Heart left ventricle (tissue), 16 donors: ENCODE measurements at regions not wholly inside any gene's neighbourhood (a gene's known extent, or its start where the extent isn't known, plus 50 kb on each side); places are given as distances from the start of the nearest gene placed in this dataset.

ENCODE experiments used
- ATAC-seq, 4 donors: fragments of 200-7000 bp; cut with Tn5 transposase; one replicate each; pipeline ENCODE4 v1.9.1; 2020 to 2022; ENCODE audit warnings: moderate library complexity in 4 of 4, mild to moderate bottlenecking in 3 of 4, moderate number of reproducible peaks in 1 of 4
- DNase-seq, 5 donors: peaks; one replicate each; pipeline ENCODE4 v3.0.0-alpha.2; 2020
- H3K27ac ChIP-seq, 12 donors: fragments of 200-600 bp; sonication (generic) in 4 of 12; one replicate each; pipeline versions ENCODE4 v1.5.0 to v1.8.0; 2016 to 2022; ENCODE audit warnings: mild to moderate bottlenecking in 2 of 12
- H3K27me3 ChIP-seq, 9 donors: fragments of 200-600 bp; sonication (generic) in 2 of 9; one replicate each; pipeline versions ENCODE4 v1.5.1 to v1.8.0; 2016 to 2022; ENCODE audit warnings: mild to moderate bottlenecking in 3 of 9
- H3K36me3 ChIP-seq, 9 donors: fragments of 200-600 bp; sonication (generic) in 2 of 9; one replicate each; pipeline versions ENCODE4 v1.5.0 to v1.8.0; 2018 to 2022; ENCODE audit warnings: mild to moderate bottlenecking in 2 of 9
- H3K4me1 ChIP-seq, 12 donors: fragments of 200-600 bp; sonication (generic) in 4 of 12; one replicate each; pipeline versions ENCODE4 v1.5.0 to v1.8.0; 2016 to 2022; ENCODE audit warnings: mild to moderate bottlenecking in 3 of 12
- H3K4me3 ChIP-seq, 12 donors: fragments of 200-600 bp; sonication (generic) in 4 of 12; one replicate each; pipeline versions ENCODE4 v1.5.0 to v1.8.0; 2017 to 2022; ENCODE audit warnings: mild to moderate bottlenecking in 9 of 12, moderate library complexity in 4 of 12
- H3K9me3 ChIP-seq, 12 donors: fragments of 200-600 bp; sonication (generic) in 4 of 12; one replicate each; pipeline versions ENCODE4 v1.5.0 to v1.8.0; 2016 to 2022; ENCODE audit warnings: mild to moderate bottlenecking in 1 of 12
- POLR2A ChIP-seq, 2 donors: fragments of 450-650 bp; IDR thresholded peaks; one replicate each; pipeline ENCODE4 v1.6.1; 2017; ENCODE audit warnings: antibody characterized with exemption in 2 of 2, mild to moderate bottlenecking in 2 of 2, moderate library complexity in 2 of 2
- WGBS, 4 donors: extraction: QIAGEN DNeasy Blood & Tissue Kit in 2 of 4; methylation state at CpG; one replicate each; pipeline versions ENCODE4 v1.1.5 to v1.1.7; 2013 to 2018; 5-methylcytosine and 5-hydroxymethylcytosine counted together
- intact Hi-C, 10 donors: fragments of 100-400 bp; cut with DNase I; formaldehyde crosslinking; loops; one replicate each; pipeline versions ENCODE4 v1.11.1 to v1.14.2; 2022
- TF ChIP-seq, protein P1 (sequence below), 12 donors: fragments of 200-600 bp; sonication (generic) in 4 of 12; IDR thresholded peaks; one replicate each; pipeline versions ENCODE4 v1.5.0 to v1.8.0; 2018 to 2022; ENCODE audit warnings: antibody characterized with exemption in 12 of 12, mild to moderate bottlenecking in 5 of 12
- donor health status: ischemic (EF 13 %, LVEDD 7.1; RV severe dilation, severe dysfunction).
- donor health status: healthy with polysubstance abuse.
- donor health status: DM: no; HTN: yes; CAD: no.
- donor health status: DM: no; HTN: no; CAD: no.
- donor health status: ischemic (EF 25% LVEDD 6.9; RV normal size, moderate dysfunction).
- donor health status: ischemic (EF 25% LVEDD 5.7; RV mildly dilated, moderate dysfunction).
- donor health status: healthy.
- donor health status: DM: yes; HTN: yes; CAD: no.
- donor health status: ischemic (EF 35%, LVEDD 5.7; RV mildly dilated, moderate dysfunction).
- donor health status: nonischemic (EF 11% LVEDD 7.7; RV severe dilation, severe dysfunction).
- donor health status: DM: yes; HTN: yes; CAD: no.
- donor health status: PGD.
- donor health status: ischemic (EF 29% LVEDD 5.4; RV normal size, mild dysfunction).
- donor health status: nonischemic (EF 23%, LVEDD 6.1; RV moderate dilation, normal function).

DNA sequence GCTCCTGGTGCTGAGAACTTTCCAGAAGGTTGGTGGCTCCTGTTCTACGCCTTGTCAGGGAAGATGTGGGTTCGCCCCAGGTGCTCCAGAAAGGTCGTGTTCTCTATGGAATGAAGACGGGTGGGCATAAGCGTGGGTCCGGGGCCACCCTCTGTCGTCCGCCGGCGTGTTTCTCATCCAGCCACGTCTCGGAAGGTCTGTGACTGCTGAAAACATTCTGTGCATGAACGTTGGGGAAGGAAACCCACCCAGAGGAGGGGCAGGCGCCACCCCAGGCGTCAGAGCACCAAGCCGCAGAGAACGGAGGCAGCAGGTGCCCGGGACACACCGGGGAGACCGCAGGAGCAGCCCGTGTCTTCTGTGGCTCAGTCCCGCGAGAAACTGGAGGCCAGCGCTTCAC is 118.2 kb downstream of the RTP5 start:
- no peak for DNase-seq
- intact Hi-C loops = no loop called here
- TF ChIP-seq POLR2A (IDR thresholded peaks at IDR 0.05) = no peak
- TF ChIP-seq, protein P1, sequence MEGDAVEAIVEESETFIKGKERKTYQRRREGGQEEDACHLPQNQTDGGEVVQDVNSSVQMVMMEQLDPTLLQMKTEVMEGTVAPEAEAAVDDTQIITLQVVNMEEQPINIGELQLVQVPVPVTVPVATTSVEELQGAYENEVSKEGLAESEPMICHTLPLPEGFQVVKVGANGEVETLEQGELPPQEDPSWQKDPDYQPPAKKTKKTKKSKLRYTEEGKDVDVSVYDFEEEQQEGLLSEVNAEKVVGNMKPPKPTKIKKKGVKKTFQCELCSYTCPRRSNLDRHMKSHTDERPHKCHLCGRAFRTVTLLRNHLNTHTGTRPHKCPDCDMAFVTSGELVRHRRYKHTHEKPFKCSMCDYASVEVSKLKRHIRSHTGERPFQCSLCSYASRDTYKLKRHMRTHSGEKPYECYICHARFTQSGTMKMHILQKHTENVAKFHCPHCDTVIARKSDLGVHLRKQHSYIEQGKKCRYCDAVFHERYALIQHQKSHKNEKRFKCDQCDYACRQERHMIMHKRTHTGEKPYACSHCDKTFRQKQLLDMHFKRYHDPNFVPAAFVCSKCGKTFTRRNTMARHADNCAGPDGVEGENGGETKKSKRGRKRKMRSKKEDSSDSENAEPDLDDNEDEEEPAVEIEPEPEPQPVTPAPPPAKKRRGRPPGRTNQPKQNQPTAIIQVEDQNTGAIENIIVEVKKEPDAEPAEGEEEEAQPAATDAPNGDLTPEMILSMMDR (IDR thresholded peaks at IDR 0.05) = no peak
- WGBS, 4 donors = 85 to 92% (median 88%) methylated on average over 24 of the region's 24 CpGs
- Histone ChIP-seq H3K4me3 (no peak overlapping the region), H3K36me3 (no peaks in the 10 kb centered on the region), H3K27ac (no peak overlapping the region), H3K9me3 (no peaks in the 10 kb centered on the region), H3K4me1 (no peaks in the 10 kb centered on the region), H3K27me3 (peaks cover 0 to 2% (median 0%) of the 10 kb centered on the region in 9 donors)
- ATAC-seq = no peak

DNA sequence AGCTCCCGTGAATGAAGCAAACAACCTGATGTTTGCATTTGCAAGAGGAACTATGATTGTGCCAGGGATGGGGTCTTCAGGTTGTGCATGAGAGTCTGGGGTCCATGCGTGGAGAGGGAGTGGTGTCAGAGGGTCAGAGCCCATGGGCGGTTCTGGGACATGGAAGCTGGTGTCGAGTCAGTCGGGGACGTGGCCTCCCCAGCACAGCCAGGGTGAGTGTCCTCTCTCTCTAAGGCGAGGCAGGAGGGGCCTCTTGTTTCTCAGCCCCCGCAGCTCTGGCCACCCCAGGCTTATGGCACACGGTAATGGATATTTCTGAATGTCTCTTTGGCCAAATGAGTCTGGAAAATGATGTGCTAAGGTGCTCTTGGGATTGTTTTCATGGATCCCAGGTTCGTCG is 118.6 kb downstream of the RTP5 start:
- Histone ChIP-seq H3K36me3 (no peaks in the 10 kb centered on the region), H3K27me3 (peaks cover 0 to 2% (median 0%) of the 10 kb centered on the region in 9 donors), H3K9me3 (no peaks in the 10 kb centered on the region), H3K27ac (no peak overlapping the region), H3K4me3 (no peak overlapping the region), H3K4me1 (no peaks in the 10 kb centered on the region)
- intact Hi-C loops = no loop called here
- no peak for TF ChIP-seq POLR2A (IDR thresholded peaks at IDR 0.05)
- TF ChIP-seq, protein P1 (IDR thresholded peaks at IDR 0.05) = no peak
- WGBS, 4 donors = 83 to 92% (median 87%) methylated on average over 10 to 11 of the region's 11 CpGs
- no peak for ATAC-seq
- DNase-seq = no peak

DNA sequence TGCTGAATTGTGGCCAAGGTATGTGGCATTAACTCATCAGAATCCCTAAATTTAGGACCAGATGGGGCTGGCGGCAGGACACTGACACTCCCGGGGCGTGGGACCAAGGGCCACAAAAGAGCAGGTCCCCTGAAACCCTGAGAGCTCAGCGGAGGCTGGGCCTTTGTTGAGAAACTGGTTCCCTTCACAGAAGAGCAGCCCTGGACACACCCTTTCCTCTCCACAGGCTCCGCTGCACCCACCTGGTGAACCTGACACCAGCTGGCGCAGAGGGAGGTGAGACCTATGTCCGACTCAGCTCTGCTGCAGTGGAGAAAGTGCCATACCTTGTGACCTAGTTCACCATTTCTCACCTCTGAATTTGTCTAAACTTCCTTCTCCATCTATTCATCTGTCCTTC is 119.5 kb downstream of the RTP5 start:
- Histone ChIP-seq H3K36me3 (no peaks in the 10 kb centered on the region), H3K27ac (no peak overlapping the region), H3K4me1 (no peaks in the 10 kb centered on the region), H3K27me3 (peaks cover 0 to 6% (median 0%) of the 10 kb centered on the region in 9 donors), H3K4me3 (no peak overlapping the region), H3K9me3 (no peaks in the 10 kb centered on the region)
- intact Hi-C loops = no loop called here
- ATAC-seq (no peak), DNase-seq (no peak)
- TF ChIP-seq, protein P1 (IDR thresholded peaks at IDR 0.05) = no peak
- TF ChIP-seq POLR2A (IDR thresholded peaks at IDR 0.05) = no peak
- 82 to 96% (median 89%) methylated on average over 7 of the region's 7 CpGs for WGBS, 4 donors

DNA sequence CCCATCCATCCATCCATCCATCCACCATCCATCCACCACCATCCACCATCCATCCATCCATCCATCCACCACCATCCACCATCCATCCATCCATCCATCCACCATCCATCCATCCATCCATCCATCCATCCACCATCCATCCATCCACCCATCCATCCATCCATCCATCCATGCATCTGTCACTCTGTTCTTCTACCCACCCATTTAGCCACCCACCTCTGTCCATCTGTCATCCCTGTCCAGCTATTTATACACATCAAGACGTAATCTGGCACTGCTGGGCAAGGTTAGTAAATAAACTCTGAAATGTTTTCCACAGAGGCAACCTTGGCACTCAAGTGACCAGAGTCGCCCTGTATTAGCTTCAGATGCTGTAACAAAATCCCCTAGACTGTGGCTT is 120.9 kb downstream of the RTP5 start:
- Histone ChIP-seq H3K4me1 (no peaks in the 10 kb centered on the region), H3K4me3 (no peak overlapping the region), H3K27me3 (peaks cover 0 to 6% (median 0%) of the 10 kb centered on the region in 9 donors), H3K27ac (no peak overlapping the region), H3K36me3 (no peaks in the 10 kb centered on the region), H3K9me3 (no peaks in the 10 kb centered on the region)
- ATAC-seq = no peak
- WGBS, 4 donors = 75 to 87% (median 79%) methylated on average over 2 of the region's 2 CpGs
- no peak for DNase-seq
- no peak for TF ChIP-seq POLR2A (IDR thresholded peaks at IDR 0.05)
- TF ChIP-seq, protein P1 (IDR thresholded peaks at IDR 0.05) = no peak
- intact Hi-C loops = no loop called here
